HepG2 (cell line): ENCODE measurements at regions not wholly inside any gene's neighbourhood (a gene's known extent, or its start where the extent isn't known, plus 50 kb on each side); places are given as distances from the start of the nearest gene placed in this dataset.

Experiments used
- ATAC-seq: fragments of 200-7000 bp; cut with Tn5 transposase; 3 replicates; pipeline ENCODE4 v1.9.1; 2020; ENCODE audit warnings: mild to moderate bottlenecking, moderate library complexity
- BruUV-seq: library from RNA; stranded (reverse); fragments of 400-500 nt; replicated peaks from 2 replicates; lab custom pipeline; 2021; lab: Mats Ljungman, UMichigan
- CTCF ChIA-PET: fragments of 300-600 bp; formaldehyde crosslinking; extraction: SDS; loops from one replicate; lab custom pipeline; 2021; ENCODE audit warnings: low total read pairs, inconsistent platforms, low intra/inter-chr PET ratio; lab: Yijun Ruan, JAX
- POLR2A ChIA-PET: fragments of 350-600 bp; sonication (Branson Sonifier 250); formaldehyde crosslinking; loops from one replicate; lab custom pipeline; 2020; ENCODE audit warnings: antibody characterized with exemption, inconsistent platforms; lab: Yijun Ruan, JAX
- DNase-seq: peaks from one replicate; pipeline ENCODE4 v3.0.0-alpha.2; 2015; ENCODE audit warnings: low spot score
- FAIRE-seq: peaks from 3 replicates; lab custom pipeline; 2011; peaks lifted over from hg19 to GRCh38; lab: Jason Lieb, UNC
- H2AFZ ChIP-seq: one replicate; pipeline ENCODE4 v1.6.1; 2011; ENCODE audit warnings: low read length, inconsistent platforms
- H3K27ac ChIP-seq: fragments of 300-600 bp; 3 replicates; pipeline ENCODE4 v1.8.0; 2011; ENCODE audit warnings: mixed run types, mild to moderate bottlenecking, mixed read lengths, low read length, inconsistent platforms; ENCODE audit not compliant: insufficient read depth; ENCODE audit errors: extremely low read length
- H3K27me3 ChIP-seq, 2 experiments: fragments of 200-600 bp in 1 of 2; 2 replicates in 1 of 2; 3 replicates in 1 of 2; pipeline versions ENCODE4 v1.6.0 to v1.8.0; 2011; ENCODE audit warnings: low read length in 2 of 2, mild to moderate bottlenecking in 2 of 2, moderate library complexity in 2 of 2, inconsistent platforms in 1 of 2; ENCODE audit not compliant: insufficient read depth in 2 of 2, control insufficient read depth in 1 of 2
- H3K36me3 ChIP-seq, 2 experiments: fragments of 200-600 bp in 1 of 2; replicated peaks in 1 of 2; 2 replicates in 1 of 2; 3 replicates in 1 of 2; pipeline versions ENCODE4 v1.5.1 to v1.8.0; 2011; ENCODE audit warnings: low read length in 2 of 2, inconsistent platforms in 1 of 2; ENCODE audit not compliant: insufficient read depth in 2 of 2, control insufficient read depth in 1 of 2
- H3K4me1 ChIP-seq: 2 replicates; pipeline ENCODE4 v1.5.1; 2012; ENCODE audit warnings: low read length, inconsistent platforms; ENCODE audit not compliant: insufficient read depth
- H3K4me2 ChIP-seq: 2 replicates; pipeline ENCODE4 v1.6.0; 2011; ENCODE audit warnings: low read depth, low read length, inconsistent platforms
- H3K4me3 ChIP-seq, 3 experiments: fragments of 200-600 bp in 1 of 3; sonication (generic), shearing (Covaris generic) in 1 of 3; replicated peaks in 1 of 3; 2 replicates each; pipeline ENCODE4 v1.5.1; 2011 to 2016; ENCODE audit warnings: low read length in 3 of 3, inconsistent platforms in 2 of 3, low read depth in 2 of 3, mild to moderate bottlenecking in 2 of 3, control low read depth in 1 of 3, mixed read lengths in 1 of 3; ENCODE audit not compliant: insufficient read depth in 1 of 3
- H3K79me2 ChIP-seq: one replicate; pipeline ENCODE4 v1.6.1; 2011; ENCODE audit warnings: low read length, inconsistent platforms; ENCODE audit not compliant: insufficient read depth
- H3K9ac ChIP-seq: 2 replicates; pipeline ENCODE4 v1.6.0; 2011; ENCODE audit warnings: mild to moderate bottlenecking, low read depth, low read length, inconsistent platforms; ENCODE audit not compliant: insufficient read depth
- H3K9me3 ChIP-seq: 2 replicates; pipeline ENCODE4 v1.5.1; 2012; ENCODE audit warnings: mild to moderate bottlenecking, low read length
- H4K20me1 ChIP-seq: 2 replicates; pipeline ENCODE4 v1.6.0; 2011; ENCODE audit warnings: inconsistent platforms, mild to moderate bottlenecking, low read length, moderate library complexity; ENCODE audit not compliant: insufficient read depth
- ASH2L ChIP-seq: fragments of 300-600, 200-600 bp; sonication (generic); IDR thresholded peaks from 2 replicates; pipeline ENCODE4 v1.7.0; 2017; ENCODE audit warnings: low read depth, mild to moderate bottlenecking, moderate library complexity, mixed read lengths, low read length; ENCODE audit not compliant: insufficient read length
- IRX3 ChIP-seq: sonication (generic); formaldehyde crosslinking; IDR thresholded peaks from 2 replicates; pipeline ENCODE4 v1.8.1; 2023; ENCODE audit warnings: mild to moderate bottlenecking, low read depth, missing genetic modification reagents, borderline replicate concordance
- KDM5B ChIP-seq: sonication (generic); formaldehyde crosslinking; IDR thresholded peaks from 2 replicates; pipeline ENCODE4 v1.4.0; 2020; ENCODE audit warnings: missing genetic modification reagents, mild to moderate bottlenecking, borderline replicate concordance
- ZFP41 ChIP-seq: sonication (generic); formaldehyde crosslinking; IDR thresholded peaks from 2 replicates; pipeline ENCODE4 v1.4.0; 2020; ENCODE audit warnings: mild to moderate bottlenecking, missing genetic modification reagents, borderline replicate concordance
- WGBS: methylation state at CpG from one replicate; pipeline ENCODE4 v1.1.6; 2017; ENCODE audit warnings: low lambda C conversion rate; 5-methylcytosine and 5-hydroxymethylcytosine counted together
- in situ Hi-C: cut with HindIII; loops from 2 replicates; pipeline ENCODE4 v1.10.0; 2017; ENCODE audit warnings: low pct_unique_long_range_greater_than_20kb; ENCODE audit not compliant: extremely low pct_ligation_motif_present
- intact Hi-C: fragments of 100-400 bp; cut with micrococcal nuclease; formaldehyde crosslinking; loops from one replicate; pipeline ENCODE4 v1.10.0; 2022; ENCODE audit not compliant: unreplicated experiment

DNA sequence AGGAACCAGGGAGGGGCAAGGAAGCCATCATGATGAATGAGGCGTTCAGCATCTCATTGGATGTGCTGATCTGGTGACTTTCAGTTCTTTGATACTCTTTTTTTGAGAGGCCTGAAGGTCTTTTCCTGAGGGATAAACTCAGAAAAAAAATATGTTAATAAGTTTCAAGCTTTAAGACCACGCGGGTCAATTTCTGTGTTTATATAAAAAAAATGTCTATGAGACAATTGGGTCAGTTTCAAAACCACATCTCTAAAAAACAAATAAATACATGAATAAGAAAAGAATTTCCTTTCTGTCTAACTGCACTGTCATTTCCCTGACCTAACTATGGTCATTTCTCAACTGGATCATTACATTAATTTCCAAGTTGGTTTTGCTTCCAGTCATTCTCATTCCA, 62.6 kb downstream of the TRIML1 start:
- ATAC-seq, result no peak
- H4K20me1 ChIP-seq, result no peaks in the 10 kb centered on the region
- no peak overlapping the region for H3K4me3 ChIP-seq
- in situ Hi-C loops, result no loop called here
- no peak for FAIRE-seq
- intact Hi-C loops, result no loop called here
- DNase-seq, result no peak
- H3K27me3 ChIP-seq, result peaks cover 0 to 5% of the 10 kb centered on the region in 2 experiments; a peak in 2 of 5 replicates
- no TSS peak for BruUV-seq
- no peak overlapping the region for H2AFZ ChIP-seq
- H3K9me3 ChIP-seq, result no peaks in the 10 kb centered on the region
- H3K36me3 ChIP-seq, result no peaks in the 10 kb centered on the region
- TF ChIP-seq ZFP41 (CRISPR knock-in tag) (no peak), IRX3 (CRISPR knock-in tag) (no peak)
- TF ChIP-seq, all 625 proteins: peak for 0
- no peak overlapping the region for H3K27ac ChIP-seq
- H3K4me2 ChIP-seq, result no peak overlapping the region
- H3K4me1 ChIP-seq, result no peaks in the 10 kb centered on the region
- CTCF ChIA-PET, result no interaction called here
- POLR2A ChIA-PET, result no interaction called here
- H3K9ac ChIP-seq, result no peak overlapping the region
- WGBS, result 16% methylated on average over 3 of the region's 3 CpGs
- no peaks in the 10 kb centered on the region for H3K79me2 ChIP-seq

DNA sequence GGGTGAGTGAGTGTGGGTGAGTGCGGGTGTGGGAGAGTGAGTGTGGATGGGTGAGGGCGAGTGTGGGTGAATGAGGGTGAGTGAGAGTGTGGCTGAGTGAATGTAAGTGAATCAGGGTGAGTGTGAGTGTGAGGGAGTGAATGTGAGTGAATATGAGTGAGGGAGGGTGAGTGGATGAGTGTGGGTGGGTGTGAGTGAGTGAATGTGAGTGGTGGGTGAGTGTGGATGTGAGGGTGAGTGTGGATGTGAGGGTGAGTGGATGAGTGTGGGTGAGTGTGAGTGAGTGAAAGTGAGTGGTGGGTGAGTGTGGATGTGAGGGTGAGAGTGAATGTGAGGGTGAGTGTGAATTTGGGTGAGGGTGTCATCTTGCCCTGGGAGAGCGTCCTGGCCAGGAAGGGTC, 67.5 kb downstream of the TRIML1 start:
- H3K9me3 ChIP-seq, result no peaks in the 10 kb centered on the region
- in situ Hi-C loops (no loop called here), intact Hi-C loops (no loop called here)
- no peaks in the 10 kb centered on the region; a peak in 1 of 5 replicates for H3K27me3 ChIP-seq
- POLR2A ChIA-PET, result no interaction called here
- peak; percentile 24 for TF ChIP-seq ASH2L
- no peak for TF ChIP-seq KDM5B (CRISPR knock-in tag)
- no TSS peak for BruUV-seq
- H3K9ac ChIP-seq, result no peak overlapping the region
- H3K27ac ChIP-seq, result no peak overlapping the region
- H3K4me2 ChIP-seq, result no peak overlapping the region
- H3K4me1 ChIP-seq, result no peaks in the 10 kb centered on the region
- no peak overlapping the region for H2AFZ ChIP-seq
- FAIRE-seq (no peak), ATAC-seq (no peak), DNase-seq (no peak)
- WGBS, result 10% methylated on average over 3 of the region's 3 CpGs
- H3K4me3 ChIP-seq, result no peak overlapping the region
- H4K20me1 ChIP-seq, result no peaks in the 10 kb centered on the region
- H3K36me3 ChIP-seq, result no peaks in the 10 kb centered on the region
- CTCF ChIA-PET, result no interaction called here
- H3K79me2 ChIP-seq, result no peaks in the 10 kb centered on the region
